ENCODE measurements at regions not wholly inside any gene's neighbourhood (a gene's known extent, or its start where the extent isn't known, plus 50 kb on each side); places are given as distances from the start of the nearest gene placed in this dataset.

DNA sequence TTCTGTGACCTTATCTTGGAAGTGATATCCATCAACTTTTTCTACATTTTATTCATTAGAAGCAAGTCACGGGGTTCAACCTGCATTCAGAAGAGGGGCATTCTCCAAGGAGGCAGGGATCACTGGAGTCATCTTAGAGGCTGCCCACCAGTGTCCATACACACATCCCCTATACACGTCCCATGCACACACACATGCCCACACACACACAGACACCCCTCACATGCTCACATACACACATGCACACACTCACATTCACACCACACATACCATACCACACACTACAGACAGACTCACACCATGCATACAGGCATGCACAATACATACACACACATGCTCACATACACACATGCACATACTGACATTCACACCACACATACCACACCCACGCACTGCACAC lies 884.7 kb downstream of the TBC1D22A start:
- no peak for DNase-seq (ENCODE audit: low read depth)
- TF ChIP-seq, protein P1, sequence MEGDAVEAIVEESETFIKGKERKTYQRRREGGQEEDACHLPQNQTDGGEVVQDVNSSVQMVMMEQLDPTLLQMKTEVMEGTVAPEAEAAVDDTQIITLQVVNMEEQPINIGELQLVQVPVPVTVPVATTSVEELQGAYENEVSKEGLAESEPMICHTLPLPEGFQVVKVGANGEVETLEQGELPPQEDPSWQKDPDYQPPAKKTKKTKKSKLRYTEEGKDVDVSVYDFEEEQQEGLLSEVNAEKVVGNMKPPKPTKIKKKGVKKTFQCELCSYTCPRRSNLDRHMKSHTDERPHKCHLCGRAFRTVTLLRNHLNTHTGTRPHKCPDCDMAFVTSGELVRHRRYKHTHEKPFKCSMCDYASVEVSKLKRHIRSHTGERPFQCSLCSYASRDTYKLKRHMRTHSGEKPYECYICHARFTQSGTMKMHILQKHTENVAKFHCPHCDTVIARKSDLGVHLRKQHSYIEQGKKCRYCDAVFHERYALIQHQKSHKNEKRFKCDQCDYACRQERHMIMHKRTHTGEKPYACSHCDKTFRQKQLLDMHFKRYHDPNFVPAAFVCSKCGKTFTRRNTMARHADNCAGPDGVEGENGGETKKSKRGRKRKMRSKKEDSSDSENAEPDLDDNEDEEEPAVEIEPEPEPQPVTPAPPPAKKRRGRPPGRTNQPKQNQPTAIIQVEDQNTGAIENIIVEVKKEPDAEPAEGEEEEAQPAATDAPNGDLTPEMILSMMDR (IDR thresholded peaks at IDR 0.05; ENCODE audit: low read depth, low read length, missing control alignments), result no peak
- H3K4me3 ChIP-seq (ENCODE audit: low read depth, low read length), result no peak overlapping the region

DNA sequence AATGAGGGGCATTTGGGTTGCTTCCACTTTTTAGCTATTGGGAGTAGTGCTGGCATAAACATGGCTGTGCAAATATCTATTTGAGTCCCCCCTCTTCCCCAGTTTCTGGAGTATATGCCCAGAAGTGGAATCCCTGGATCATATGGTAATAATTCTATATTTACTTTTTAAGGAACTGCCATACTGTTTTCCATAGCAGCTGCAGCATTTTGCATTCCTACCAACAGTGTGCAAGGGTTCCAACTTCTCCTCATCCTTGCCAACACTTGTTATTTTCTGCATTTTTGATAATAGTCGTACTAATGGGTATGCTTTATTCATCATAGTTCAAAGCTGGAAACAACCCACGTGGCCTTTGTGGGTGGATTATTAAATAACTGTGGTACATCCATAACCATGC lies 883.5 kb downstream of the TBC1D22A start:
- TF ChIP-seq, protein P1 (IDR thresholded peaks at IDR 0.05; ENCODE audit: low read depth, low read length, missing control alignments), result no peak
- no peak for DNase-seq (ENCODE audit: low read depth)
- no peak overlapping the region for H3K4me3 ChIP-seq (ENCODE audit: low read depth, low read length)

DNA sequence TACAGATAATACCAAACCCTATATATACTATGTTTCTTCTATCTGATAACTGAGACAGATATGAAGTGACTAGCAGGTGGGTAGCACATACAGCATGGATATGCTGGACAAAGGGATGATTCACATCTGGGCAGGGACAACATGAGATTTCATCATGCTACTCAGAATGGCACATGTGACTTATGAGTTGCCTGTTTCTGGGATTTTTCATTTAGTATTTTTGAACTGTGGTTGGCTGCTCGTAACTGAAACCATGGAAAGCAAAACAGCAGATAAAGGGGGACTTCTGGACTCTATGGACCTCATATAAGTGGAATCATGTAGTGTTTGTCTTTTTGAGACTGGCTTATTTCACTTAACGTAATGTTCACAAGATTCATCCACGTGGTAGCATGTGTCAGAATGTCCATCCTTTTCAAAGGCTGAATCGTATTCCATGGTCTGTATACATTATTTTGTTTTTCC lies 883.0 kb downstream of the TBC1D22A start:
- H3K4me3 ChIP-seq (ENCODE audit: low read depth, low read length), result no peak overlapping the region
- TF ChIP-seq, protein P1 (IDR thresholded peaks at IDR 0.05; ENCODE audit: low read depth, low read length, missing control alignments), result no peak
- no peak for DNase-seq (ENCODE audit: low read depth)

DNA sequence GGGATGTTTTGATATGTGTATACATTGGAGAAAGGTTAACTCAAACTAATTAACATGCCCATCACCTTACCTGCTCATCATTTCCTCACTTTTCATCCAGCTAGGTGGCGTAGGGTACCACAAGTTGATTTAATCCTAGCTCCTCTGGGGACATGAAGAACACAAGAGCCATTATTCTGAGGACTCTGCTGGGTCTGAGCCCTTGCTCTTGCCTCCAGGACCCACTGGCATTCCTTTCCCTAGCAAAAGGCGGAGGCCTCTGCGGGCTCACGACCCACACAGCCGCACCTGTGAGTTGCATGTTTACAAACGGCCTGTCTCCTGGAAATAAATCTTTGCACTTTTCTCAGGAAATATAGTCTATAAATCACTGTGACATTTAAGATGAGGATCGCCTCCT lies 871.9 kb downstream of the TBC1D22A start:
- no peak for DNase-seq (ENCODE audit: low read depth)
- TF ChIP-seq, protein P1 (IDR thresholded peaks at IDR 0.05; ENCODE audit: low read depth, low read length, missing control alignments), result peak; percentile 3
- H3K4me3 ChIP-seq (ENCODE audit: low read depth, low read length), result no peak overlapping the region

DNA sequence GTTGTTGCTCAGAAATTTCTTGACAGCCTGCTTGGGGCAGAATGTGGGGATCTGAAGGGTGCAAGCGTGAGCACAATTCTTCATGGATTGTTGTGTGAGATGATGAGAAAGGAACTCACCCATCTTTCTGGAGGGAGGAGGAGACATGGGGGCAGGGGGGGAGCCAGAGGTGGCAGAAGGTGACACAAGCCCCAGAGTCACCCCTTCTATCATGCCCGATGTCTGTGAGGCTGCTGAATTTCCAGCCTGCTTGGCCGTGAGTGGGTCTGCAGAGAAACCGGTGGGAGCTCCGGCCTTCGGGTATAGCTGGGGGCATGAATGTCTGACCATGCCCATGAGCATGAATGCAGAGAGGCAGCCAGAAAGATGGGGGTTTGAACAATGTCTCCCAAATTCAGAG lies 870.7 kb downstream of the TBC1D22A start:
- H3K4me3 ChIP-seq (ENCODE audit: low read depth, low read length), result no peak overlapping the region
- TF ChIP-seq, protein P1 (IDR thresholded peaks at IDR 0.05; ENCODE audit: low read depth, low read length, missing control alignments), result no peak
- DNase-seq (ENCODE audit: low read depth), result no peak

DNA sequence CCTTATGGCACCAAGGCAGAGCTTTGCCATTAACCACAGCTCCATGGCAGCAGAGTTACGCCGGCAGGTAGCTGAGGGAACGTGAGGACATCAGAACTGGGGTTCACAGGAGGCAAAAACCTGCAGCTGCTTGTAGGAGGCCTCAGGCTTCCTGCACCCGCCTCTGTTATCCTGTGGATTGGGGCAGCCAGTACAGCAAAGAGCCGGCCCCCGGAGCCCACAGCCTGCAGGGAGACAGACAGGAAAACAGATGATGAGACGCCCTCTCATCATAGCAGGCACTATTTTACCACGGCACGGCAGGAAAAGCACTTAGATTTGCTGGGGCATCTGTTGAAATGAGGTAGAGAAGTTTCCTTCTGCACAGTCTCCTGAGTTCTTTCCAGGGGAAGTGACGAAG lies 870.3 kb downstream of the TBC1D22A start:
- DNase-seq (ENCODE audit: low read depth), result no peak
- TF ChIP-seq, protein P1 (IDR thresholded peaks at IDR 0.05; ENCODE audit: low read depth, low read length, missing control alignments), result no peak
- H3K4me3 ChIP-seq (ENCODE audit: low read depth, low read length), result no peak overlapping the region

DNA sequence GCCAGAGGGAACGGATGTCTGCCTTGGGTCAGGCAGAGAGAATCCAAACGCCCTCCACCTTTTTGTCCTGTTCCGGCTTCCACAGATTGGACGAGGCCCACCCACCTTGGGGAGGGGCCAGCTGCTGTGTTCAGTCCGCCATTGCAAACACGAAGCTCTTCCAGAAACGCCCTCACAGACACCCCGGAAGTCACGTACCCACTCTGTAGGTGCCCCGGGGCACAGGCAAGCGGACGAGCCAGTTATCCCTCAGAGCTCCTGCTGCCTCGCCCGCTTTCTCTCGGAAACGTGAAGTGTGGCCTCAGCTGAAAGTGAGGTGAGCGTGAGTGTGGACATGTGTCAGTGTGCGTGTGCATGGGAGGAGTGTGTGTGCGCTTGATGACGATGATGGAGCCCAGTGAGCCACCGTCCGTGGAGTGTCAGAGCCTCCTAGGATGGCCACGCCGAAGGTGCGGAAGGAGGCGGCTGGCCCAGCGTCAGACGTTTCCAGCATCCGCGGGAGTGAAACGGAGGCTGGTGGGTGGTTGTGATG lies 869.2 kb downstream of the TBC1D22A start:
- TF ChIP-seq, protein P1 (IDR thresholded peaks at IDR 0.05; ENCODE audit: low read depth, low read length, missing control alignments), result no peak
- no peak overlapping the region for H3K4me3 ChIP-seq (ENCODE audit: low read depth, low read length)
- DNase-seq (ENCODE audit: low read depth), result no peak
